GM21786 (cell line): ENCODE measurements at regions not wholly inside any gene's neighbourhood (a gene's known extent, or its start where the extent isn't known, plus 50 kb on each side); places are given as distances from the start of the nearest gene placed in this dataset.

Source experiments
- ATAC-seq: cut with Tn5 transposase; IDR thresholded peaks from one replicate; pipeline ENCODE4 v1.9.1; 2021; ENCODE audit not compliant: unreplicated experiment

- ATAC-seq: no peak
Observed at GRCh38 chr2:207474863-207475485, 54.8 kb upstream of the CREB1 start.

- no peak for ATAC-seq
Observed at GRCh38 chr2:207475546-207475945, 54.2 kb upstream of the CREB1 start.

GRCh38 chr2:207477896-207478295 lies 51.9 kb upstream of the CREB1 start:
- ATAC-seq: no peak

GRCh38 chr2:207478572-207478971 lies 51.2 kb upstream of the CREB1 start:
- no peak for ATAC-seq

GRCh38 chr2:207479198-207479785 lies 50.5 kb upstream of the CREB1 start:
- ATAC-seq: no peak
